ENCODE measurements at regions not wholly inside any gene's neighbourhood (a gene's known extent, or its start where the extent isn't known, plus 50 kb on each side); places are given as distances from the start of the nearest gene placed in this dataset.
"Not testable (repeated sequence)": the region's sequence is repeated elsewhere in the genome, so short reads cannot be mapped to it uniquely, and the experiment has no call there.

GRCh38 chr21:9031482-9032374 is 1489.7 kb upstream of the TPTE start:
- not testable (repeated sequence) for TF ChIP-seq POLR2A, CTCF (IDR thresholded peaks at IDR 0.05)

All from heart left ventricle (tissue), 13 donors.